ENCODE measurements at regions not wholly inside any gene's neighbourhood (a gene's known extent, or its start where the extent isn't known, plus 50 kb on each side); places are given as distances from the start of the nearest gene placed in this dataset.
"Not testable (repeated sequence)": the region's sequence is repeated elsewhere in the genome, so short reads cannot be mapped to it uniquely, and the experiment has no call there.

DNA sequence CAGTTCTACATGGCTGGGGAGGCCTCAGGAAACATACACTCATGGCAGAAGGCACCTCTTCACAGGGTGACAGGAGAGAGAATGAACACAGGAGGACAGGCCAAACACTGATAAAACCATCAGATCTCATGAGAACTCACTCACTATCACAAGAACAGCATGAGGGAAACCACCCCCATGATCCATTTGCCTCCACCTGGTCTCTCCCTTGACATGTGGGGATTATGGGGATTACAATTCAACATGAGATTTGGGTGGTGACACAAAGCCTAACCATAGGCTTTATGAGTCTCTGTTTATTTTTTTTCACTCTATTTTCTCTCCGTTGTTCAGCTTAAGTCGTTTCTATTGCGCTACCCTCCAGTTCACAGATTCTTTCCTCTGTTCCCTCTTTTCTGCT is 63.8 kb upstream of the GRK3 start:
- H3K27ac ChIP-seq (ENCODE audit: low read depth); H3K4me3 ChIP-seq; H3K4me1 ChIP-seq (ENCODE audit: insufficient read depth); H3K4me2 ChIP-seq; H3K4me1 Mint-ChIP-seq; H3F3A ChIP-seq (replicated peaks; ENCODE audit: low read depth); H4K20me1 ChIP-seq (replicated peaks; ENCODE audit: insufficient read depth); ATAC-seq; H3K36me3 Mint-ChIP-seq (ENCODE audit: low read depth); H3K27me3 Mint-ChIP-seq (ENCODE audit: insufficient read depth, low read depth, poor library complexity); H3K36me3 ChIP-seq (ENCODE audit: insufficient read depth); DNase-seq (ENCODE audit: low spot score); H3K27ac Mint-ChIP-seq; H3K4me3 Mint-ChIP-seq; H3K27me3 ChIP-seq (ENCODE audit: insufficient read depth); H2AFZ ChIP-seq; H3K79me2 ChIP-seq (replicated peaks; ENCODE audit: insufficient read depth); H3K9me2 ChIP-seq (ENCODE audit: insufficient read depth); H3K9me3 Mint-ChIP-seq: not testable (repeated sequence)

DNA sequence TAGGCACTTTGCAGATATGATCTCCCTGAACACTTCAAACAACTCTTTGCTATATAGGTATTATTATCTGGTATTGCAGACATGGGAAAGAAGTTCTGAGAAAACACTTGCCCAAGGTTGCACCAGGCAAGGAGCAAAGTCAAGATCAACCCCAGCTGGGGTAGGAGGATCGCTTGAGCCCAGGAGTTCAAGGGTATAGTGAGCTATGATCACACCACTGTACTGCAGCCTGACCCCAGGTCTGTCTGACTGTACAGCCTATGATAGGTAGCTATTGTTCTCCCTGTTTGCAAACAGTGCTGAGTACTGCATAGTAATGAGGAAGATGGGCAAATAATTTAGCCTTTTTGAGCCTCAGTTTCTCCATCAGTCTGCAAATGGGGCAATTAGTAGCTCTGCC is 60.5 kb upstream of the GRK3 start:
- not testable (repeated sequence) for H2AFZ ChIP-seq; H3F3A ChIP-seq (replicated peaks; ENCODE audit: low read depth); H3K36me3 Mint-ChIP-seq (ENCODE audit: low read depth); H3K27me3 Mint-ChIP-seq (ENCODE audit: insufficient read depth, low read depth, poor library complexity); H3K27me3 ChIP-seq (ENCODE audit: insufficient read depth); H3K9me2 ChIP-seq (ENCODE audit: insufficient read depth); H3K79me2 ChIP-seq (replicated peaks; ENCODE audit: insufficient read depth); H3K4me1 ChIP-seq (ENCODE audit: insufficient read depth); H3K4me2 ChIP-seq; H3K27ac Mint-ChIP-seq; H4K20me1 ChIP-seq (replicated peaks; ENCODE audit: insufficient read depth); H3K4me3 Mint-ChIP-seq; H3K9me3 Mint-ChIP-seq; H3K27ac ChIP-seq (ENCODE audit: low read depth); H3K36me3 ChIP-seq (ENCODE audit: insufficient read depth); DNase-seq (ENCODE audit: low spot score); H3K4me3 ChIP-seq; ATAC-seq
- peaks cover 12% of the 10 kb centered on the region for H3K4me1 Mint-ChIP-seq

DNA sequence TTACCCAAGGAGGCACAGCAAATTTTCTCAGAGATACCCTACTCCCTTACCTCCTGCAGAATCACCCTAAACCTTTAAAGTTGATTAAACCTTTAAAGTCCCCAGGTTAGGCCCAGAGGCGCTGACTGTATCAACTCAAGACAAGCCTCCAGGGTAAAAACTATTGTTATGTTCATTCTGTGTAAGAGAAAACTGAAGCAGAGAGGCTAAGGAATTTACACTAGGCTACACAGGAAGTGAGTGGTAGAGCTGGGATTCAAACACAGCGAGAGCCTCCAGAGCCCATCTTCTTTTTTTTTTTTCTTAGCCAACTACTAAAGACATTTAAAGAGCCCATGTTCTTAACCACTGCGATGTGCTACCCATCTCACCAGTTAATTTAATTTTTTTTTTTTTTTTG is 56.3 kb upstream of the GRK3 start:
- Mint-ChIP-seq H3K36me3 (ENCODE audit: low read depth) (peaks cover 6% of the 10 kb centered on the region; the same call in 1 of the 3 replicates), H3K4me1 (peaks cover 17% of the 10 kb centered on the region), H3K4me3 (no peak overlapping the region; the same call in 2 of the 3 replicates), H3K27me3 (ENCODE audit: insufficient read depth, low read depth, poor library complexity) (no peaks in the 10 kb centered on the region), H3K27ac (peak overlapping the region; percentile 22; the same call in 1 of the 2 replicates), H3K9me3 (no peaks in the 10 kb centered on the region)
- Histone ChIP-seq H3K4me3 (no peak overlapping the region), H3K36me3 (ENCODE audit: insufficient read depth) (no peaks in the 10 kb centered on the region), H4K20me1 (replicated peaks; ENCODE audit: insufficient read depth) (no peaks in the 10 kb centered on the region), H3K4me1 (ENCODE audit: insufficient read depth) (peaks cover 9% of the 10 kb centered on the region), H3K27ac (ENCODE audit: low read depth) (peak overlapping the region; percentile 28; the same call in 1 of the 2 replicates), H3K4me2 (peak overlapping the region; percentile 1; the same call in 1 of the 2 replicates), H3K27me3 (ENCODE audit: insufficient read depth) (no peaks in the 10 kb centered on the region), H2AFZ (no peak overlapping the region), H3F3A (replicated peaks; ENCODE audit: low read depth) (no peaks in the 10 kb centered on the region), H3K9me2 (ENCODE audit: insufficient read depth) (0 out of 2 replicates have a peak, but pooled peaks cover 2% of the 10 kb centered on the region), H3K79me2 (replicated peaks; ENCODE audit: insufficient read depth) (no peaks in the 10 kb centered on the region)
- DNase-seq (ENCODE audit: low spot score) (peak; percentile 82), ATAC-seq (peak; percentile 89)
- TF ChIP-seq ZNF331 (CRISPR knock-in tag; IDR thresholded peaks at IDR 0.05; ENCODE audit: low read depth) (no peak), NANOG (IDR thresholded peaks at IDR 0.05; ENCODE audit: borderline replicate concordance) (no peak), EZH2phosphoT487 (IDR thresholded peaks at IDR 0.05; ENCODE audit: unreplicated experiment) (no peak)
- TF ChIP-seq, protein P1, sequence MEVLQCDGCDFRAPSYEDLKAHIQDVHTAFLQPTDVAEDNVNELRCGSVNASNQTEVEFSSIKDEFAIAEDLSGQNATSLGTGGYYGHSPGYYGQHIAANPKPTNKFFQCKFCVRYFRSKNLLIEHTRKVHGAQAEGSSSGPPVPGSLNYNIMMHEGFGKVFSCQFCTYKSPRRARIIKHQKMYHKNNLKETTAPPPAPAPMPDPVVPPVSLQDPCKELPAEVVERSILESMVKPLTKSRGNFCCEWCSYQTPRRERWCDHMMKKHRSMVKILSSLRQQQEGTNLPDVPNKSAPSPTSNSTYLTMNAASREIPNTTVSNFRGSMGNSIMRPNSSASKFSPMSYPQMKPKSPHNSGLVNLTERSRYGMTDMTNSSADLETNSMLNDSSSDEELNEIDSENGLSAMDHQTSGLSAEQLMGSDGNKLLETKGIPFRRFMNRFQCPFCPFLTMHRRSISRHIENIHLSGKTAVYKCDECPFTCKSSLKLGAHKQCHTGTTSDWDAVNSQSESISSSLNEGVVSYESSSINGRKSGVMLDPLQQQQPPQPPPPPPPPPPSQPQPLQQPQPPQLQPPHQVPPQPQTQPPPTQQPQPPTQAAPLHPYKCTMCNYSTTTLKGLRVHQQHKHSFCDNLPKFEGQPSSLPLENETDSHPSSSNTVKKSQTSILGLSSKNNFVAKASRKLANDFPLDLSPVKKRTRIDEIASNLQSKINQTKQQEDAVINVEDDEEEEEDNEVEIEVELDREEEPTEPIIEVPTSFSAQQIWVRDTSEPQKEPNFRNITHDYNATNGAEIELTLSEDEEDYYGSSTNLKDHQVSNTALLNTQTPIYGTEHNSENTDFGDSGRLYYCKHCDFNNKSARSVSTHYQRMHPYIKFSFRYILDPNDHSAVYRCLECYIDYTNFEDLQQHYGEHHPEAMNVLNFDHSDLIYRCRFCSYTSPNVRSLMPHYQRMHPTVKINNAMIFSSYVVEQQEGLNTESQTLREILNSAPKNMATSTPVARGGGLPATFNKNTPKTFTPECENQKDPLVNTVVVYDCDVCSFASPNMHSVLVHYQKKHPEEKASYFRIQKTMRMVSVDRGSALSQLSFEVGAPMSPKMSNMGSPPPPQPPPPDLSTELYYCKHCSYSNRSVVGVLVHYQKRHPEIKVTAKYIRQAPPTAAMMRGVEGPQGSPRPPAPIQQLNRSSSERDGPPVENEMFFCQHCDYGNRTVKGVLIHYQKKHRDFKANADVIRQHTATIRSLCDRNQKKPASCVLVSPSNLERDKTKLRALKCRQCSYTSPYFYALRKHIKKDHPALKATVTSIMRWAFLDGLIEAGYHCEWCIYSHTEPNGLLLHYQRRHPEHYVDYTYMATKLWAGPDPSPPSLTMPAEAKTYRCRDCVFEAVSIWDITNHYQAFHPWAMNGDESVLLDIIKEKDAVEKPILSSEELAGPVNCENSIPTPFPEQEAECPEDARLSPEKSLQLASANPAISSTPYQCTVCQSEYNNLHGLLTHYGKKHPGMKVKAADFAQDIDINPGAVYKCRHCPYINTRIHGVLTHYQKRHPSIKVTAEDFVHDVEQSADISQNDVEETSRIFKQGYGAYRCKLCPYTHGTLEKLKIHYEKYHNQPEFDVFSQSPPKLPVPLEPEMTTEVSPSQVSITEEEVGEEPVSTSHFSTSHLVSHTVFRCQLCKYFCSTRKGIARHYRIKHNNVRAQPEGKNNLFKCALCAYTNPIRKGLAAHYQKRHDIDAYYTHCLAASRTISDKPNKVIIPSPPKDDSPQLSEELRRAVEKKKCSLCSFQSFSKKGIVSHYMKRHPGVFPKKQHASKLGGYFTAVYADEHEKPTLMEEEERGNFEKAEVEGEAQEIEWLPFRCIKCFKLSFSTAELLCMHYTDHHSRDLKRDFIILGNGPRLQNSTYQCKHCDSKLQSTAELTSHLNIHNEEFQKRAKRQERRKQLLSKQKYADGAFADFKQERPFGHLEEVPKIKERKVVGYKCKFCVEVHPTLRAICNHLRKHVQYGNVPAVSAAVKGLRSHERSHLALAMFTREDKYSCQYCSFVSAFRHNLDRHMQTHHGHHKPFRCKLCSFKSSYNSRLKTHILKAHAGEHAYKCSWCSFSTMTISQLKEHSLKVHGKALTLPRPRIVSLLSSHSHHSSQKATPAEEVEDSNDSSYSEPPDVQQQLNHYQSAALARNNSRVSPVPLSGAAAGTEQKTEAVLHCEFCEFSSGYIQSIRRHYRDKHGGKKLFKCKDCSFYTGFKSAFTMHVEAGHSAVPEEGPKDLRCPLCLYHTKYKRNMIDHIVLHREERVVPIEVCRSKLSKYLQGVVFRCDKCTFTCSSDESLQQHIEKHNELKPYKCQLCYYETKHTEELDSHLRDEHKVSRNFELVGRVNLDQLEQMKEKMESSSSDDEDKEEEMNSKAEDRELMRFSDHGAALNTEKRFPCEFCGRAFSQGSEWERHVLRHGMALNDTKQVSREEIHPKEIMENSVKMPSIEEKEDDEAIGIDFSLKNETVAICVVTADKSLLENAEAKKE (CRISPR knock-in tag; IDR thresholded peaks at IDR 0.05) = no peak

Measured in GM23338 (cell line).